ENCODE measurements at regions not wholly inside any gene's neighbourhood (a gene's known extent, or its start where the extent isn't known, plus 50 kb on each side); places are given as distances from the start of the nearest gene placed in this dataset.

DNA sequence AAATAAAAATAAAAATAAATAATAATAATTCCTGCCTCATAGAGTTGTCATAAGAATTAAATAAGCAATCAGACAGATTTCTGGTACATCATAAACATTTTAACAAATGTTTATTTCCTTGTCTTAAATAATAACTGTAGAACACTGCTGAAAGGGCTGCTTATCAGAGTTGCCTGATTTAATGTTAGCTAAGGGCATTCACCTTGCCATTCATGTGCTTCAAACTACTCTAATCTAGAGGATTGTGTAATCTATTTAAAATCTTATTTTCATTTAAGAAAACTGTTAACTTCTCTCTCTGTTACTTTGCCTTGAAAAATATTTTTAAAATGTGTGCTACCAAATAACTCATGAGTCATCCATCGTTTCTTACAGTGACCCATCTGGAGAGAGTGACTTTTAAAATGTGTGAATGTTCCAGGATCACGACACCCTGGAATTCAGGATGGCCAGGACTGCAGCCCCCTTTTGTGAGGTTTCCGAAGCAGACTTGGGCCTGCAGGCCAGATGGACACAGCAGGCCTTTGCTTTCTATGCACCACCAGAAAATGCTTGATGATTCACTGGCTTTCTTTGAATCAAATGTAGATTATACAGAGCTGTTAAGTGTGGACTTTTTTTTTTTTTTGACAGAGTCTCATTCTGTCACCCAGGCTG, 109.1 kb upstream of the TNS3 start:
- DNase-seq: no peak

DNA sequence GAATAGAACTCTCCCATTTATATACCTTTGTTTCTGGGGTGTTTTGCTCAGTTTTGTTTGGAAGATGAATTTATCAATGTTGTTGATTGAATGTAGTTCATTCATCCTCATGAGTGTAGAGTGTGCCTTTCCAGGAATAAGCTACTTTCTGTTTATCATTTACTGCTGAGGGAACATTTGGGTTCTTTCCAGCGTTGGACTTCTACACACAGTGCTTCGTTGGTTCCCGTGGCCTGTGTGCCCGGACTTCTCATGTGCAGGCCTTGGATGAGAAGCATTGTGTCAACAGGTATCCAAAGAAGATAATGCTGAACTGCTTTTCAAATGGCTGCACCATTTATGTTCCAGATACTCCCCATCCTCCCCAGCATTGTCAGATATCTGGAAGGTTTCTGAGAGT, 107.6 kb upstream of the TNS3 start:
- no peak for DNase-seq

DNA sequence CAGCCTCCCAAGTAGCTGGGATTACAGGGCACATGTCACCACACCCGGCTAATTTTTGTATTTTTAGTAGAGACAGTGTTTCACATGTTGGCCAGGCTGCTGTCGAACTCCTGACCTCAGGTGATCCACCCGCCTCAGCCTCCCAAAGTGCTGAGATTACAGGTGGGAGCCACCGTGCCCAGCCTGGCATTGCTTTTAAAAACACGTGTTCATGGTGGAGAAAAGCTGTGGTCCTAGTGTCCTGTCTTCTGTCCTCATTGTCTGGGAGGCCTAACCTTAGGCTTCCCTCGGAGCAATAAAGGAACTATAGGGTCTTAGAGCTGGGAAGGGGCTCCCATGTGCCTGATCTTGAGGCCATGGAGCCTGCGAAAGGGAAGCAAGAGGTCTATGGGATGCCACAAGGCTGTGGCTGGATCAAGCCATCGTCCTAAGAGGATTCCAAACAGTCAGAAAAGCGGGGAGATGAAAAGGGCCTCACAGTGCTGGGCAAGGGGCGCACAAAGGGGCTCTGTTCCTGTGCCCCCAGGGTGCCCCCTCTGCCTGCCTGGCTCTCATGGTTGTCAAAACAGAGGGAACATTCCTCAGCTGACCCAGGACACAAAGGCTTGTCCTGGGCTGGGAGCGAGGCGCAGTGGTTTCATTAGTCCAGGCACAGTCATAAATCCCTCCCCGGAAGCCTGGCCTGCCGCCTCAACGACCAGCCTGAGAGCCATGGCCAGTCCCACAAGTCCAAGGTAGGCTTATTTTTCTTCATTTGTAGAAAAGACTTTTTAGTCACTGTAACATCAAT, 106.6 kb upstream of the TNS3 start:
- no peak for DNase-seq

DNA sequence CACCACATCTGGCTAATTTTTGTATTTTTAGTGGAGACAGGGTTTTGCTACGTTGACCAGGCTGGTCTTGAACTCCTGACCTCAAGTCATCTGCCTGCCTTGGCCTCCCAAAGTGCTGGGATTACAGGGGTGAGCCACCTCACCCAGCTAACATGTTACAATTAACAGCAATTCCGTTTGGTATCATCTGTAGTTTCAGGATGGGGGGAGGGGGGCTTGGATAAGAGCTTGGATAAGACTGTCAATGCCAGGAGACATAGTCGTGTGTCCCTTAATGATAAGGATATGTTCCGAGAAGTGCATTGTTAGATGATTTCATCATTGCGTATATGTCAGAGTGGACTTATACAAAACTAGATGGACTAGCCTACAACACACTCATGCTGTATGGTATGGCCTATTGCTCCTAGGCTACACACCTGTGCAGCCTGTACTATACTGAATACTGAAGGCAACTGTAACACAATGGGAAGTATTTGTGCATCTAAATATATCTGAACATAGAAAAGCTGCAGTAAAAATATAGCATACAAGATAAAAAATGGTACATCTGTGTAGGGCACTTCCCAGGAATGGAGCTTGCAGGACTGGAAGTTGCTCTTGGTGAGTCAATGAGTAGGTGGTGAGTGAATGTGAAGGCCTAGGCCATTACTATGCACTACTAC, 103.9 kb upstream of the TNS3 start:
- no peak for DNase-seq

DNA sequence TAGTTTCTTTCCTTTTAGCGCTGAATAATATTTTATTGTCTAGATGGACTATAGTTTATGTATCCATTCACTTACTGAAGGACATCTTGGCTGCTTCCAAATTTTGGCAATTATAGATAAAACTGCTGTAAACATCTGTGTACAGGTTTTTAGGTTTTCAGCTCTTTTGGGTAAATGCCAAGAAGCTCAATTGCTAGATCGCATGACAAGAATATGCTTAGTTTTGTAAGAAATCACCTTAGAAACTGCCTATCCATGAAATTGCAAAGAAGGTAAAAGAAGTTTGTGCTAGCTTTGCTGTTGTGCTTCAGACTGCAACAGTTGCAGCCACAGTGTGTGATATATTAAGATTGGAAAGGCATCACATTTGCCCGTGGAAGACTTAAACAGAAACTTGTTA, 103.2 kb upstream of the TNS3 start:
- DNase-seq: no peak

DNA sequence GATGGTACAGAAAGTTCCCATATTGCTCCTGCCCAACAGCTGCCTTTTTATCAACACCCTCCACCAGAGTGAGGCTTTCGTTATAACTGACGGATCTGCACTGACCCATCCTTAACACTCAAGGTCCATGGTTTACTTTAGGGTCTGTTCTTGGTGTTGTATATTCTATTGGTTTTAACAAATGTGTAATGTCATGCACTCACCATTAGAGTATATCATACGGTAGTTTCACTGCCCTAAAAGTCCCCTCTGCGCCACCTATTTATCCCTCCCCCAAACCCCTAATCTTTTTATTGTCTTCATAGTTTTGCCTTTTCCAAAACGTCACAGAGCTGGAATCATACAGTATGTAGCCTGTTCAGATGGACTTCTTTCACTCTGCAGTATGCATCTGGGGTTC, 102.8 kb upstream of the TNS3 start:
- no peak for DNase-seq

DNA sequence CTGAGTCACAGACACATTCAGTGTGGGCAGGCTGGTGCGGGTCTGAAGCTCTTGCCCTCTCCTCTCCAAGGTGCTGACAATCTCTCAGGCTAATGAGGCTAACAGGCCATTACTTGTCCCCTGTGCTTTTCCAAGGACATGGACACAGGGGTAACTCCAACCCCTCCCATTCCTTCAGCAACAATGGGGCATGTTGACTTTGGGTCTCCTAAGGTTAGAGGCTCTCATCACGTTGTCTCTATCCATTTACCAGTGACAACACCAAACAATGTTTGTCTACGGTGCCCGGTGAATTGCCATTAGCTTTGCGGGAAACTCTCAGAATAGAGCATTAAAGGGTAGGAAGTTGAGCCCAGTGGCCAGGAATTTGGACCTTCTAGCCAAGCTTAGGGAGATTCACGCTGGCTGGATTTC, 101.6 kb upstream of the TNS3 start:
- DNase-seq: no peak

DNA sequence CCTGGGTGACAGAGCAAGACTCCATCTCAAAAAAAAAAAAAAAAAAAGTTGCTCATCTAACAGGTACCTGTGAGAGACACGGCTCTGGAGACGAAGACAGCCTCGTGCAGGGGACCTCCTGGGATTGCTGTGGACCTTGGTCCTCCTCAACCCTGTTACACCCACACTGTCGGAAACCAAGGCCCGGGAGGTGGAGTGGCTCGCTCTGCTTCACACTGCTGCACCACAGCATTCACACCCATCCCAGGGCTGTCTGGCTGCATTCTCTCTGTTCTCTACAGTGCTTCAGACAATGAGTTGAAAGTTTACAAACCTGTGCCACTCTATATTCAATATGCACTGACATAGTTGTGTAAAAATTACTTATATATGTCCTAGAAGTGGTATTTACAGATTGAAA, 101.0 kb upstream of the TNS3 start:
- DNase-seq: no peak

DNA sequence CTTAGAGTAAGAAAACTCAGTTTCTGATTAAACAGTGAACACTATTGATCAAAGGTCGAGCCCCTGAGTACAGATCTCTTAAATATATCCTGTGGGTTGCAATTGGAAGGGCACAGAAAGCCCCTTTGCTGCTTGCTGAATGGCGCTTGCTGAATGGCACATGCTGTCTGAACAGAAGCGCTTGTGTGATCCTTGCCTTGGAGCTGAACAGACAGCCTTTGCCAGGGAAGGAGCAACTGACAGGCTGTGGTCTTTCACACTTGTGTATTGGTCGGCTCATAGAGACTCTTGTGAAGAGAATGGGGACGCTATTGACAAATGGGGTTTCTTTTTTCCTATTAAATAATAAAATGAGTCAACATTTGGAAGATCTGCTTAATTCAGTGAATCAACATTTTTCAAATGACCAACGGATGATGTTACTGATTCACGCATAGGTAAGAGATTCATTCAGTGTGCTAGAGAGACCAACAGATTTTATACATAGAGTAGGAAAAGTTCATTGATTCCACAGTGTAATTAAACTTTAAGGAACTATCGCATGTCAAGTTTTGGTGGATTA, 99.4 kb upstream of the TNS3 start:
- DNase-seq: no peak

DNA sequence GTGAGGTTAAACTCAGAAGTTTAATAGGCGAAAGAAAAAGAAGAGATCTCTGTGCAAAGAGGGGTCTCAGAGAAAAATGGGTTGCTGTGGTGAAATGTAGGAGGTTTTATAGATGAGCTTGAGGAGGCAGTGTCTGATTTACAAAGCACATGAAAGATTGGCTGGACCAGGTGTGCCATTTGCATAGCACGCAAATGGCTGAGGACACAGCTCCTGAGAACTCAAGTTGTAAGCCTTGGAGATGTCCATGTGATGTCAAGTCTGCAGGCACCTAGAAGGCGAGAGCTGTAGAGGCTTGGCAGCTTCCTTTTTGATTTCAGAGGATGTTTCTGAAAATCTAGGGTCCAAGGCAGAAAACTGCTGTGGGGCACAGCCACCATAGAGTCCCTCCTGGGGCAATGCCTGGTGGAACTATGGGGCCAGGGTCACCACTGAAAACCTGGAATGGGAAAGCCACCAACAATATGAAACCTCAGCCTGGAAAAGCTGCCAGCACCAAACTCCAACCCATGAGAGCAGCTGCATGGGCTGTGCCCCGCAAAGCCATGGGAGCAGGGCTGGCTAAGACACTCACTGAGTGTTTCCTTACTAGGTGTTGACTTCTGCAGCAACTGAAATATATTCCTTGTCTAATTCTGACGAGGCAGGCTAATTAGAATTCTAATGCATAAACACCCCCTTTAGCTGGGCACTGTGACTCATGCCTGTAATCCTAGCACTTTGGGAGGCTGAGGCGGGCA, 96.9 kb upstream of the TNS3 start:
- DNase-seq: no peak

DNA sequence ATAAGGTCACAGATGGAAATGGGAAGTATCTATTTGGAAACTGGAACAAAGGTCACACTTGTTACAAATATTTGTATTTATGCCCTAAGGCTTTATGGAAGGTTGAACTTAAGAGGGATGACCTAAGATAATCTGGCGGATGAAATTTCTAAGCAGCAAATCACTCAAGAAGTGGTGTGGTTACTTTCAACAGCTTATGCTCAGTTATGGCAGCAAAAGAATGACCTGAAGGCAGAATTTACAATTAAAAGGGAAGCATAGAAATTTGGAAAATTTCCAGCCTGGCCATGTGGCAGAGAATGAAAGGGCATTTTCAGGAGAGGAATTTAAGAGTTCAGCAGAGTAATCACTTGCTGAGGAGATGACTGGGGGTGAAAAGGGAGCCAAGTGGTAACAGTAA, 95.8 kb upstream of the TNS3 start:
- DNase-seq: no peak

DNA sequence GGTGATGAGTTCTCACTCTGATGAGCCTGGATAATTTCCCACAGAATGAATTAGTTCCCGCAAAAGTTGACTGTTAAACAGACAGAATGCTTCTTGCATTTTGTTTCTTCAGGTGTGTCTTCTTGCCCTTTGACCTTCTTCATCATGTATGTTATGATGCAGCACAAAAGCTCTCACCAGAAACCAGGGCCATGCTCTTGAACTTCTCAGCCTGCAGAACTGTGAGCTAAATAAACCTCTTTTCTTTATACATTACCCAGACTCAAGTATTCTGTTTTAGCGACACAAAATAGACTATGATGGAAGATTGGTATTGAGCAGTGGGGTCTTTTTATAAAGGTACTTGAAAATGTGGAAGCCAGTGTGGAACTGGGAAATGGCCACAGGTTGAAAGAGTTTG, 95.2 kb upstream of the TNS3 start:
- no peak for DNase-seq

DNA sequence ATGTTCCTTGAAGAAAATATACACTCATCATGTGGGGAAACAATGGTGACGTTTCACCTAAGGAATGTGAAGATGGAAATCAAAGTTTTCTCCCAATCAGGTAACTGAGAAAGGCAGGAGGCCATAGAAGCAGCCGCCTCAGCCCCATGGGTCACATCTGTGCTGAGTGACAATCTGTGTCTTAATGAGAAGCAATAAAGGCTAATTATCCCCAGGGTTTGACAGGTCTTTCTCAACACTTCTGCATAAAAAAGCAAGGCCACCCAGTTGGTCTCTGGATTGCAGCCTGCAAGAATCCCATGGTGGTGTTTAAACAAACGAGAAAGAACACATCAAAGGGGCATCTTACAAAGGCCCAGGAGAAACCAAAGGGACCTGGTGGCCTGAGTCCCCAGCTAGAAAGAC, 91.1 kb upstream of the TNS3 start:
- no peak for DNase-seq

DNA sequence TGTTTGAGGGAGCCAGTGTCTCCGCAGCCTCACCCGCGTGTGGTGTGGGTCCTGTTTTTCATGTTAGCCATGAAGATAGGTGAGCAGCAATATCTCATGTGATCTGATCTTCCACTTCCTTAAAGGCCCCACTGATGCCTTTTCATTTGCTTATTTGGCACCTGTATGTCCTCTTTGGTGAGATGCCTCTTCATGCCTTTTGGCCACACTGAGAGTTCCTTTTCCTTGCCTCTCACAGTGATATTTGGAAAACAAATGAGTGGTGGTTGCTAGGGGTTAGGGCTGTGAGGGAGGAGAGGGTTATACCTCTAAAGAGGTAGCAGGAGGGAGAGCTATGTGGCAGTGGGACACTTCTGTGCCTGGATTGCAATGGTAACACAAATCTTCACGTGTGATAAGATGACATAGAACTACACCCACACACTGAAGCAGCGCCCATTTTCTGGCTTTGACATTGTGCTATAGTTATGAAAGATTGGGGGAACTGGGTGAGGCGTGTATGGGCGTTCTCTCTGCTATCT, 90.4 kb upstream of the TNS3 start:
- DNase-seq: no peak

DNA sequence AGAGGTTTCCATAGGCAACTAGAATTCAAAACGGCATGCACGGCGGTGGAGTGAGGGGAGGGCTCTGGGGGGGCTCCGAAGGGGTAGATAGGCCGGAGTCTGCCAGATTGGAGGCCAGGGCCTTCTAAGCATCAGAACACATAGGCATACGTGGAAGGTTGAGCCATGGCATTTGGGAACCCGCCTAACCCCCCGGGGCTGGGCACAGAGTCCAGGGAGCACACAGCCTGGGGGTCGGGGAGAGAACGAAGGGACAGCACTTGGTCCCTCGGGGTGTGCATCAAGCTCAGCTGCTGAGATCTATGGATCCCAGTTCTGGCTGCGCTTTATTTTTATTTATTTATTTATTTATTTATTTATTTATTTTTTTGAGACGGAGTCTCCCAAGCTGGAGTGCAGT, 89.4 kb upstream of the TNS3 start:
- no peak for DNase-seq

DNA sequence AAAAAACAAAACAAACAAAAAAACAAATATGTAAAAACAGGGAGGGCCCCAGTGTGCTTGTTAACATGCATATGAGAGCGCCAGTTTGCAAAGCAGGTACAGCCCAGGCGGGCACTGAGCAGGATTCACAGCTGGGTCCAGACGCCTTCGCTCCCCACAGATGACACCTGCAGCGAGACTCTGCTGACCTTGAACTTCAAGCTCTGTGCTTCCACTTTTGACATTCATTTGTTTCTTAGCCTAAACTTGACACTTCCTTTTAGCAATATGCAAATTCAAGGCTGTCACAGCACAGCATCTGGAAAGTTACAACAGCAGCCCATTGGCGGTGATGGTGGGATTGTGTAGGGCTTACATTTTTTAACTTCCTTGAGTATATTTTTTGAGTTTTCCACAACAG, 88.8 kb upstream of the TNS3 start:
- no peak for DNase-seq

DNA sequence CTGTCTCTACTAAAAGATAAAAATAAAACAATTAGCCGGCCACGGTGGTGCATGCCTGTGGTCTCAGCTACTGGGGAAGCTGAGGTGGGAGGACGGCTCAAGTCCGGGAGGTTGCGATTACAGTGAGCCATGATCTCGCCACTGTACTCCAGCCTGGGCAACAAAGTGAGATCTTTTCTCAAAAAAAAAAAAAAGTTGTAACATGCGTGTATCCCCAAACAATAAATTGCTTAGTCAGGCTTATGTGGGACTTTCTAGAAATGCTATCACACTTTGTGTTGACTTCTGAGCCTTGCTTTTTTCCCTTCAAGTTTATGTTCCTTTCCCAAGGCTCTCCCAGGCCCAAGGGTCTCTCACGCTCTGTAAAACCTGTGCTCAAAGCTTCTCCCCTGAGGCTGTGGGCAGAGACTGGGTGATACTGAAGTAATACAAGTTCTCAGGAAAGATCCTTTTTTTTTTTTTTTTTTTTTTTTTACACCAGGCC, 88.0 kb upstream of the TNS3 start:
- DNase-seq: no peak

DNA sequence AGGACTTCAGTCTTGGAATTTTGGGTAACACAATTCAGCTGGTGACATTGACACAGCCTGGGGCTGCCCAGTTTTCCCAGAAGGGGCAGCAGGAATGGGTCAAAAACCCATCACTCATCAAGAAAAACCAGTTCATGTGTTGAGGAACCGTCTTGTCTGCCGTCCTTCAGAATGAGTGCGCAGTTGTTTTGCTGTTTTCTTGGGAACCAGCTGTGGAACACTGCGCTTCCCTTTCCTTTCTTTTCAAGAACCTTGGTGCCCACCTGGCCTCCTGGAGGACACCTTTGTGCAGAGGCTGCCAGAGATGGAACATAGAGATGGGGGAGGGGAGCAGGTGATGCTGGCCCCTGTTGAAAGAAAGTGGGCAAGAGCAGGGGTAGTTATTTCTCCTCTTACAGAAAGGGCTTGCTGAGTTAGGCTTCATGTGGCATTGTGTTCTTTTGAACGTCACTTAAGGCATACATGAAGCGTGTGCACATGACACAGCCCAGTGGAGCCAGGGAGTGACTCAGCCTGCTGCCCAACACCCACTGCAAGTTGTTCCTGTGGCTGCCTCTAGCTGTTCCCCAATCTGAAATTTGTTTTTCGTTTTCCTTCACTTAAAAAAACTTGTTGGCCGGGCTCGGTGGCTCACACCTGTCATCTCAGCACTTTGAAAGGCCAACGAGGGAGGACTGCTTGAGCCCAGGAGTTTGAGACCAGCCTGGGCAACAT, 87.4 kb upstream of the TNS3 start:
- DNase-seq: peak; percentile 23

DNA sequence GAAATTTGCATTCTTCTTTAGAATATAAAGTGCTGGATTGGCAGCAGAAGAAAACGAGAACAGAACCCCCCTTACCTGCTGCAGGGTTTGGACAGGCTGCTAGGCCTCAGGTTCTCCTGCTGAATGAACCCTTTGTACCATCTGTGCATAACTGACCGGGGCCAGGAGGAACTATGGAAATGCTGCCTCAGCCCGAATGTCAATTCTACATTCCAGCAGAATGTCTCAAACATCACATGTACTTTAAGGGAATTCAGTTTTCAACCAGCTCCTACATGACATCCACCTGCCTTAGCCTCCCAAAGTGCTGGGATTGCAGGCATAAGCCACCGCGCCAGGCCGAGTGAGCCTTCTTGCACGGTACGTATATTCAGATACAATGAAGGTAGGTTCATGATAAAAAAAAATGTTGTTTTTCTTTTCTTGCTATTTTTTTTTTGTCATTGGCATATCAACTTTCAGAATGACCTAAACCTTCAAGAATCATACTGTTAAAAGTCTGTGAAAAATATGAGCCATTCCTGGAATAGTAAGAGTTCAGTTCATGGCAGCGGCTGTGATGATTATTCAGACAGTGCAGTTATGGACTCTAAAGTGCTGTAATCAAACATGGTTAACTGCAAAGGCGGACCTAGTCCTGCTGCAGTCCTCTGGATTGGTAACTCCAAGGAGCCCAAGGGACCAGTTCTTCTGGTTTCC, 84.4 kb upstream of the TNS3 start:
- DNase-seq: no peak

DNA sequence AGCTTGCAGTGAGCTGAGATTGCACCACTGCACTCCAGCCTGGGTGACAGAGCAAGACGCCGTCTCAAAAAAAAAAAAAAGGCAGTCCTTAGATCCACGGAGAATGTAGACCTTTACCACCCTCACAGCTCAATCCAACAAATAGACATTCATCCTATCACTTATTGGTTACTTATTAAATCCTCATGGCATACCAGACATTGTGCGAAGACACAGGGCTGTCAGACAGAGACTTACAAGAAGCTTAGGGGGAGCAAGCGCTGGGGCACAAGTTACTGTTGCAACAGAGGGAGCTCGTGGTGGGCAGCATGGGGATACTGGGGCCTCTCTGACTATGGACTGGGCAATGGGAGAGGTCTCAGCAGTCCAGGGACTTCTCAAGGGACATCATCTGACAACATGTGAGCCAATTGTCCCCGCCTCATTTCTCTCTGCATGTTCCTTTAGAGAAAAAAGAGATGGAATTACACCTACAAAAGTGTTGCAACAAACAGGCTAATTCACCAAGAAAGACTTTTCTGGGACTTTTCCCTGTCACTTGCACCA, 82.8 kb upstream of the TNS3 start:
- DNase-seq: no peak

DNA sequence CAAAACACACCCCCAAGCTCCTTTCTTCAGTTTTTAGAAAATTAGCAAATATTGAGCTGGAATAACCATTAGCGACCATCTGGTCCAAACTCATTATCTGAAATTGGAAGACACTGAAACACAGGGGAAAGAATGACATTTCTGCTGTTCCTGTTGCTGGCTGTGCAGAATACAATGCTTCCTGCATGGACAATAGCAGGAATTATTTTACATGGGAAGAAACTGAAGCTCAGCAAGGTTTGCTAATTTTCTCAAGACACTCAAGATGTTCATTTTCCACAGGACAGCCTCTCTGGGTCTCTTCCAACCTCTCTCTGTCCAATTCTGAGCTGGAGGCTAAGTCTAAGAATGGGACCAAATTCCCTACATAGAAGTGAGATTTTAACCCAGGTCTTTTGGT, 81.9 kb upstream of the TNS3 start:
- DNase-seq: no peak

Measured in CD4-positive, alpha-beta T cell treated with Interleukin-17A for 1 hour (primary cell).